MM.1S (cell line): ENCODE measurements at regions not wholly inside any gene's neighbourhood (a gene's known extent, or its start where the extent isn't known, plus 50 kb on each side); places are given as distances from the start of the nearest gene placed in this dataset.
"Not testable (repeated sequence)": the region's sequence is repeated elsewhere in the genome, so short reads cannot be mapped to it uniquely, and the experiment has no call there.

Experiments used
- DNase-seq: peaks from one replicate; pipeline ENCODE4 v3.0.0-alpha.2; 2015
- H2AFZ ChIP-seq: fragments of 300-600 bp; sonication (generic); 2 replicates; pipeline ENCODE4 v1.6.0; 2016; ENCODE audit warnings: antibody characterized with exemption, low read length
- H3F3A ChIP-seq: fragments of 300-600 bp; sonication (generic); 2 replicates; pipeline ENCODE4 v1.6.1; 2016; ENCODE audit warnings: mild to moderate bottlenecking, antibody characterized with exemption, low read length, moderate library complexity, mixed read lengths; ENCODE audit not compliant: insufficient read depth
- H3K27ac ChIP-seq: fragments of 300-600 bp; sonication (generic); 2 replicates; pipeline ENCODE4 v1.5.1; 2016; ENCODE audit warnings: mild to moderate bottlenecking, low read length
- H3K27me3 ChIP-seq: fragments of 300-600 bp; sonication (generic); replicated peaks from 2 replicates; pipeline ENCODE4 v1.6.0; 2016; ENCODE audit warnings: low read length; ENCODE audit not compliant: insufficient read depth
- H3K36me3 ChIP-seq: fragments of 300-600 bp; sonication (generic); replicated peaks from 2 replicates; pipeline ENCODE4 v1.6.1; 2016; ENCODE audit warnings: mild to moderate bottlenecking, low read length, mixed read lengths; ENCODE audit not compliant: insufficient read depth
- H3K4me1 ChIP-seq: fragments of 300-600 bp; sonication (generic); 2 replicates; pipeline ENCODE4 v1.6.1; 2016; ENCODE audit warnings: low read length, mixed read lengths
- H3K4me2 ChIP-seq: fragments of 300-600 bp; sonication (generic); 2 replicates; pipeline ENCODE4 v1.6.0; 2016; ENCODE audit warnings: low read depth, low read length
- H3K4me3 ChIP-seq: fragments of 300-600 bp; sonication (generic); 2 replicates; pipeline ENCODE4 v1.5.1; 2016; ENCODE audit warnings: low read length, mixed read lengths
- H3K79me2 ChIP-seq: fragments of 300-600 bp; sonication (generic); 2 replicates; pipeline ENCODE4 v1.6.1; 2016; ENCODE audit warnings: mixed run types, low read length, mixed read lengths
- H3K9ac ChIP-seq: fragments of 300-600 bp; sonication (generic); 2 replicates; pipeline ENCODE4 v1.6.1; 2016; ENCODE audit warnings: low read length, mixed read lengths
- H3K9me2 ChIP-seq: fragments of 300-600 bp; sonication (generic); replicated peaks from 2 replicates; pipeline ENCODE4 v1.6.1; 2016; ENCODE audit warnings: mild to moderate bottlenecking, low read length, mixed read lengths; ENCODE audit not compliant: insufficient read depth
- H3K9me3 ChIP-seq: fragments of 300-600 bp; sonication (generic); replicated peaks from 2 replicates; pipeline ENCODE4 v1.6.1; 2016; ENCODE audit warnings: mild to moderate bottlenecking, low read length, mixed read lengths; ENCODE audit not compliant: insufficient read depth
- H4K20me1 ChIP-seq: fragments of 300-600 bp; sonication (generic); 2 replicates; pipeline ENCODE4 v1.6.1; 2016; ENCODE audit warnings: mild to moderate bottlenecking, low read length, moderate library complexity, mixed read lengths; ENCODE audit not compliant: insufficient read depth

DNA sequence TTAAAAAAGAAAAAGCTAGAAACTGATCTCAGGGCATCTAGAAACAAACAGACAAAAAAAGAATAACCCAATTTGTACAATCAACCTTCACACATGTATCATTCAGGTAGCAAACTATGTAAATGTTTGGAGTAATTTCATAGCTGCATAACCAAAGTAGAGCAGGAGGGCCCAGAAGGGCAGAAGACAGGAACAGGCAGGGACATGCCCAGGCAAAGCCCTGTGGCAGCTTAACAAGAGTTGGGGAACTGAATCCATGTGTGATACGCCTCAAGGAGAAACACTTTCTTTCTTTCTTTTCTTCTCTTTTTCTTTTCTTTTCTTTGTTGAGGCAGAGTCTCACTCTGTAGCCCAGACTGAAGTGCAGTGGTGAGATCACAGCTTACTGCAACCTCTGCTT is 390.4 kb upstream of the ANKRD20A1 start:
- not testable (repeated sequence) for H3K27me3 ChIP-seq, H3K4me3 ChIP-seq, H3K9ac ChIP-seq, H4K20me1 ChIP-seq, H3K36me3 ChIP-seq, H3K4me1 ChIP-seq, H2AFZ ChIP-seq, H3K79me2 ChIP-seq, H3F3A ChIP-seq, H3K27ac ChIP-seq, DNase-seq, H3K9me2 ChIP-seq, H3K4me2 ChIP-seq, H3K9me3 ChIP-seq

DNA sequence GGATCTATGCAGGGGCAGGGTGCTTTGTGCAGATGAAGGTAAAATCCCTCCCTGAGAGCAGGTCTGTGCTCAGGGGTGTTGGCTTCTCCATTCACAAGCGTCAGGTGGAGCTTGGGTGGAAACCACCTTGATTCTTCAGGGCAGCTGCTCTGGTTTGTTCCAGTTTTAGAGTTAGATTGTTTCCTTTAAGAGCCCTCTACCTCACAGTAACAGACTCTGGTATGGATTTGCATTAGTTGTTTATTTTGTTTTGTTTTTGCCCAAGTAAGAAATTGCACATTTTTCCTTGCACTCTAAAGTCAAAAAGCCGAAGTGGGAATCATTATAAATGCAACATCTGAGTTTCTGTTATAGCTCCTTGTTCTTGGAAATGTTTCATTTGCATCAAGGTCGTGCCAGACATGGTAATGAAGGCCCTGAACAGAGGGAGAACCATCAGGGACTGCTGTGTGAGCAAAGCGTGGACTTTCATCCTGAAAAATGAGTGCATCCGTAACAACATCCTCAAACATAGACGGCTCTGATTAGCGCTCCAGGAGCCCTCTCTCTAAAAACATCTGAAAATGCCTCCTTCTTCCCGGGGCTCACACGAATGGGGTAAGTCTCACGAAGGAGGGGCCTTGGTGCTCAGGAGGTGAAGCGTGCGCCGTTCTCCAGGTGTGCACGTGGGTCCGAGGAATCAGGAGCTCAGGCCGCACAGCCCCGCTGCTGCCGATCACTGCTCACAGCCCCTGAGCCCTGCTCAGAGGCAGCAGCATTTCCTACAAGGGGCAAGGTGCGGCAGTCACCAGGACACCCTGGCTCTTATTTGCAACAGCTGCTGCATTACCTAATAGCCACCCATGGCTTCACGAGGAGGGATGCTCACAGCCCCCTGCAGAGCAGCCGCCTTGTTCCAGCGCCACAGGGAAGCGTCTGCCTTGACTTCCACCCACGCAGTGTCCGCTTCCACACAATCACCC is 396.7 kb upstream of the ANKRD20A1 start:
- H3K9ac ChIP-seq, H3K36me3 ChIP-seq, H3K79me2 ChIP-seq, H3K27me3 ChIP-seq, H2AFZ ChIP-seq, H3K9me3 ChIP-seq, H3F3A ChIP-seq, H3K4me2 ChIP-seq, H3K9me2 ChIP-seq, H3K4me1 ChIP-seq, H3K27ac ChIP-seq, DNase-seq, H3K4me3 ChIP-seq, H4K20me1 ChIP-seq: not testable (repeated sequence)

DNA sequence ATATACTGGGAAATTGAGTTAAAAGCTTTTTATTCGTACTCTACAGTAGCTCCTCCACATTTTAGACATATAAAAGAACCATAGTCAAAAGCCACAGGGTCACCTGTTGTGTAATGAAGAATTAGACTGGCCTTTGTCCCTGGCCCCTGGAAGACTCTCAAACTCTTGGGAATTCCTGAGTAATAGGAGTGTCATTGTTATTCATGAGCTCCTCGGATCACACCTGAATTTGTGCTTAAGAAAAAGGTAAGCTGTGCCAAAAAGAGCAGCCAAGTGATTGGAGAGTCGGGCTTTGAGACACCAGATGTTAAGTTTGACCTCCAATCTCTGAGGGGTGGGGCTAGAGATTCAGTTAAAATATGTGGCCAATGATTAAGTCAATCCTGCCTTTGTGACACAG is 405.8 kb upstream of the ANKRD20A1 start:
- not testable (repeated sequence) for H3K4me3 ChIP-seq, H3K36me3 ChIP-seq, H3K4me2 ChIP-seq, H3K27me3 ChIP-seq, H4K20me1 ChIP-seq, H3K79me2 ChIP-seq, H3K9me3 ChIP-seq, H2AFZ ChIP-seq, H3K9me2 ChIP-seq, H3K9ac ChIP-seq, H3K27ac ChIP-seq, H3K4me1 ChIP-seq, H3F3A ChIP-seq, DNase-seq

GRCh38 chr9:67442313-67442712 is 416.4 kb upstream of the ANKRD20A1 start:
- H3K27me3 ChIP-seq = not testable (repeated sequence)

DNA sequence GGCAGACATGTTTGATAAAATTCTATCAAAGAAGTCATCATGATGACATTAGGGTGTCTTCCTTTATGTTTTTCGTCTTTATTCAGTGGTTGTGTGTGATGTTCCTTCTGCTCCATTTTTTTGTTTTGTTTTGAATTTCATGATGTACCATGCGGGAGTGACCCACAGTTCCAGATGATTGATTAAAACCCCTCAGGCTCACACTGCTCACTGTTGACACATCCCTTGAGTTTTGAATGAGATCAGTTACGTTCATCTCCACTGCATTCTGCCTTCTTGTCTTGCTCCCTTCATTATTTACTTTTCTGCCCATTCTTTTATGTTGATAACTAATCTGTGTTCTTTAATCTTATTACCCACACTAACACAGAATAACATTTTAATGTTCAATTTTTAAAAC is 421.7 kb upstream of the ANKRD20A1 start:
- not testable (repeated sequence) for DNase-seq, H3K27ac ChIP-seq, H3K9me3 ChIP-seq, H3F3A ChIP-seq, H3K27me3 ChIP-seq, H3K36me3 ChIP-seq, H3K79me2 ChIP-seq, H3K9ac ChIP-seq, H3K4me3 ChIP-seq, H3K9me2 ChIP-seq, H3K4me2 ChIP-seq, H4K20me1 ChIP-seq, H2AFZ ChIP-seq, H3K4me1 ChIP-seq

More at GRCh38 chr9:67442313-67442712, 416.4 kb upstream of the ANKRD20A1 start:
- H3K9ac ChIP-seq, H3K4me2 ChIP-seq, H4K20me1 ChIP-seq, H3K9me2 ChIP-seq, H3K36me3 ChIP-seq, H2AFZ ChIP-seq, H3K27ac ChIP-seq, H3F3A ChIP-seq, DNase-seq, H3K4me3 ChIP-seq, H3K79me2 ChIP-seq, H3K9me3 ChIP-seq, H3K4me1 ChIP-seq: not testable (repeated sequence)

GRCh38 chr9:67424881-67425280 is 432.5 kb upstream of the SPATA31A3 start:
- not testable (repeated sequence) for H3K9me2 ChIP-seq, H3K27me3 ChIP-seq, H3K27ac ChIP-seq, H3K36me3 ChIP-seq, H3K4me1 ChIP-seq, H3K9me3 ChIP-seq, H2AFZ ChIP-seq, H3K79me2 ChIP-seq, H3K4me3 ChIP-seq, H3F3A ChIP-seq, H3K4me2 ChIP-seq, H3K9ac ChIP-seq, DNase-seq, H4K20me1 ChIP-seq

- H3K27ac ChIP-seq, H3K9me2 ChIP-seq, H3F3A ChIP-seq, H2AFZ ChIP-seq, H3K27me3 ChIP-seq, H3K79me2 ChIP-seq, H3K9me3 ChIP-seq, H3K4me2 ChIP-seq, H3K4me1 ChIP-seq, H3K9ac ChIP-seq, H4K20me1 ChIP-seq, H3K36me3 ChIP-seq, DNase-seq, H3K4me3 ChIP-seq: not testable (repeated sequence)
Observed at GRCh38 chr9:67423049-67423728, 430.8 kb upstream of the SPATA31A3 start.
